HG02588 (cell line): ENCODE measurements at regions not wholly inside any gene's neighbourhood (a gene's known extent, or its start where the extent isn't known, plus 50 kb on each side); places are given as distances from the start of the nearest gene placed in this dataset.

ENCODE experiments used
- ATAC-seq: cut with Tn5 transposase; IDR thresholded peaks from one replicate; pipeline ENCODE4 v1.9.1; 2021; ENCODE audit warnings: mild to moderate bottlenecking, moderate library complexity; ENCODE audit not compliant: unreplicated experiment

GRCh38 chr12:92003701-92004100 lies 141.9 kb downstream of the BTG1 start:
- no peak for ATAC-seq

DNA sequence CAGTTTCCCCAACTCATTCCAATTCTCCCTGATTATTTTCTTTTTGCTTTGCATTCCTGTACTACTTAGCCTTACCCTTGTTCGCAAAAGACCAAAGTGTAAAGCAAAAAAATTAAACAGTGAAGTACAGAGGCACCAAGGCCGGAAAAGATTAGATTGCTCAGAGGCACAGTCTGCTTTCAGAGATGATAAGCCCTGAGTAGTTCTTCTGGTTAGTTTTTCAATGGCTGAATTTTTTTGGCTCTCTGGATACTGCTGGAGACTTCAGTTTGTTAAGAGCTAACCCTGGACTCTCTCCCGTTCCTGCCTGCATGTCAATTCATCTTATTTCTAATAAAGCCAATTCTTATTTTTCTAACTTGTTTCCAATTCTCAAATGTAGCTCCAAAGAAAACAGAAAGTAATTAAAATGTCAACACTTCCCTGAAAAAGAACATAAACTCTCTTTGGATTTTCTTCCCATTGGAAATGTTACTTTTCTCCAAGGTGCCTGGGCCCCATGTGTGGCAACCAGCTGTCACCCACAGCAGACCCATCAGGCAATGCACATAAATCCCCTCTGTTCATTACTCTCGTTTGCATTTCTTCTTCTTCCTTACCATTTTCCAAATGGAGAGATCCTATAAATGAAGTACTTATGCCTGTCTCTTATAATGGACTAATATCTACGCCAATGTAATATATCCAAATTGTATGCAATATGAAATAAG lies 142.8 kb downstream of the BTG1 start:
- ATAC-seq: no peak

DNA sequence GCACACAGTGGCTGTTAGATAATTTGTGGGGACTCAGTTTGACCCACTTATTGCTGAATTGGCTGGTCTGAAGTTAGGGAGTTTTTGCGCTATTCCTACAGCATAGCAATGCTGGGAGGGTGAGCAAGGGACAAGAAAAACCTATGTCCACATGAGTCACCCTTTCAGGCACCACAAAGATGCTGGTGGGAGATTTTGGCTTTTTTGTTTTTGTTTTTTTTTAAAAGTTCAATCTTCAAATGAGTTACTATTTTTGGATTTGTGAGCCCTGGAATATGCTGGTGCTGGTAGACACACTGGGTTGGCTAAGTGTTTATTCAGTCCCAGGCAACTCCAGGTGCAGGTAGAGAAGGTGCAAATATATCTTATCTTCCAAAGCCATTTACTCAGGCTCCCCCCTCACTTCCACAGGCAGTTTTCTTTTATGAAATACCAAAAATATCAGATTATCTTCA lies 143.4 kb downstream of the BTG1 start:
- ATAC-seq: no peak

- ATAC-seq: no peak
These were observed 145.0 kb downstream of the BTG1 start for GRCh38 chr12:92000597-92000996.

GRCh38 chr12:91999823-92000222 lies 145.8 kb downstream of the BTG1 start:
- no peak for ATAC-seq

DNA sequence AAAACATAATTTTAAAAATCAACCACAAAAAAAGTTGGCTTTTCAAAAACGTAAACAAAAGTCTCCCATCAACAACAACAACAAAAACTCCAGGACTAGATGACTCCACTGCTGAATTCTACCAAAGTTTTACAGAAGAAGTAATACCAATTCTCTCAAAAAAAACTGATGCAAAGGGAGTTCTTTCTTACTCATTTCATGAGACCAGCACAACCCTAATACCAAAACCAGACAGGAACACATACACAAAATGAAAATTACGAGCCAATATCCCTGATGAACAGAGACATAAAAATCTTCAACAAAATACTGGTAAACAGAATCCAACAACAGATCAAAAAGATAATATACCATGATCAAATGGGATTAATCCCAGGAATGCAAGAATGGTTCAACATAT lies 147.3 kb downstream of the BTG1 start:
- no peak for ATAC-seq

GRCh38 chr12:91994208-91994797 lies 151.3 kb downstream of the BTG1 start:
- ATAC-seq: no peak

DNA sequence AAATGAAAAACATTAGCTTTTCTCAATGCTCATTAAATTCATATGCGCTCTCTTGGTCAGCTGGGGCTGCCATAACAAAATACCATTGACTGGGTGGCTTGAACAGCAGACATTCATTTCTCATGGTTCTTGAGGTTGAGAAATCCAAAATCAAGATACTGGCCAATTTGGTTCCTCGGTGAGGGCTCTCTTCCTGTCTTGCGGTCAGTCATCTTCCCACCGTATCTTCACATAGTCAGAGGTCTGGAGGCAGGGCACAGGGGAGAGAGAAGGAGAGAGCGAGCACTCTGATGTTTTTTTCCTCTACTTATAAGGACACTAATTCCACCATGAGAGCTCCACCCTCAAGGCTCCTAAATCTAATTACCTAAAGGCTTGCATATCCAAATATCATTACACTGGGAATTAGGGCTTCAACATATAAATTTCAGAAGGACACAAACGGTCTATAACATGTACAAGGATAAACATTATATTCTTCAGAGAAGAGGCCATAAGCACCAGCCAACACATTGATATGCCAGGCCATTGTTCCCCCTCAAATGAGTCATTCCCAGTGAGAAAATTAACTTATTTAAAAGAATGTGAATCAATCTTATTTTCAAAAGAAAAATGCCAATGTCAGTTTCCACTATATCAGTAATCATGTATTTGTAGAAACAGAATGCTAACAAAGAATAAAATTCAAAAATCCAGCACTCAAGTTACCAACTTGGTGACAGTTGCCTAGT lies 152.2 kb downstream of the BTG1 start:
- ATAC-seq: no peak

DNA sequence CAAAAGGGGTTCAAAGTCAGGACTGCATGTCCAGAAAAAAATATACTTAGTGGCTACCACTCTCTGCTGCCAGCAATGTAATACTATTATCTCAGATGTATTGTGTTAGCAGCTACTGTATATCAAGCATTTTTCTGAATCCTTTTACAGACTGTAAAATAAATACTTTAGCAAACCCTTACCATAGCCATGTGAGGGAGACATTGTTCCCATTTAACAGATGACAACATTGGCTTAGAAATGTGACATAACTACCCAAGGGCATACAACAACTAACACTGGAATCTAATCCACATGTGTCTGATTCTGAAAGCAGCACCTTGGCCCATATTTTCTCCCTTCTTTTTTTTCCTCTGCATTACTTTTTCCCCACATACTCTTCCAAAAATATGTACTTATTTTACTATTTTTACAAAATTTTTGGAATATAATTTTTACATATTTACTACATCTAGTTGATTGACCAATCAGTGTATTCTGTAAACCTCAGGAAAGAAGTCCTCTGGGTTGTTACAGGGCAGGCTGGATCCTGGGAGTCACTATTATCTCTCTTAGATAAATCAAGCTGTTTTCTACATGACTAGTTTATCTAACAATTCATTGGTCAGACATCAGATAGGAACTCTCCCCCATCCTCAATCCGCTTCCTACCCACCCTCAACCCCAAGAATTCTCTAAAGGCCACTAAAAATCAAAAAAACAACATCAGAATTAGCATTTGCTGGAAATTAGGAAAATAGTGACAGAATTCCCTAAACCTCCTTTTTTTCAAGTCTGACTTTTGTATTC lies 154.1 kb downstream of the BTG1 start:
- no peak for ATAC-seq

DNA sequence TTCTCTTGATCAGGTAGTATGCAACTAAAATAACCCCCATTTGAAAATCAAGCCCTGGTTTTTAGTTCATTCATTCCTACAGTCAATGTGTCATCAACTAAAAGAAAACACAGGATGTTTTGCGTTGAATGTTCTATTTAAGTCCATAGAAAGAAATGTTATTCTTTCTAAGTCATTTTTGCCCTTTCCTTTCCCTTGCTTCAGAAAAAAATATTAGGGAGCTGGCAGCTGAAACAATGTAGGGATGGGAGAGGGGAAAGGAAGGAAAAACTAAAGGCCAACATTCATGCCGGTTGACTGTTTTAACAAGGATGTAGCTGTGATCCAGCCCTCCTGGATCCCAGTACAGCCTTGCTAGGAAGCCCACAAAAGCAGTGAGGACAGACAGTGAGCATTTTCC lies 155.1 kb downstream of the BTG1 start:
- no peak for ATAC-seq

DNA sequence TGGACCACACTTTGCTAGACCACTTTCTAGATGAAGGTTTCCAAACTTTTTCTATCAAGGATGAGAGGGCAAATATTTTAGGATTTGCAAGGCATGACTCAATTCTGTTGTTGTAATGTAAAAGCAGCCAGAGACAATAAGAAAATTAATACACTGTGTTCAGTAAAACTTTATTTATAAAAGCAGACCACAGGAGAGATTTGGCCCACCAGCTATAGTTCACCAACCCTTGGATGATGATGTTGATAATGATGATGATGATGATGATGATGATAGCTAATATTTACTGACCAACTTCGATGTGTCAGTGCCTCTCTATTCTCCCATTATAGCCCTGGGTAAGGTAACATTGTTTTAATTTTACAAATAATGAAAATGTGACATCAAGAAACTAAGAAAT lies 156.5 kb downstream of the BTG1 start:
- ATAC-seq: no peak

GRCh38 chr12:91988086-91988923 lies 157.3 kb downstream of the BTG1 start:
- no peak for ATAC-seq

DNA sequence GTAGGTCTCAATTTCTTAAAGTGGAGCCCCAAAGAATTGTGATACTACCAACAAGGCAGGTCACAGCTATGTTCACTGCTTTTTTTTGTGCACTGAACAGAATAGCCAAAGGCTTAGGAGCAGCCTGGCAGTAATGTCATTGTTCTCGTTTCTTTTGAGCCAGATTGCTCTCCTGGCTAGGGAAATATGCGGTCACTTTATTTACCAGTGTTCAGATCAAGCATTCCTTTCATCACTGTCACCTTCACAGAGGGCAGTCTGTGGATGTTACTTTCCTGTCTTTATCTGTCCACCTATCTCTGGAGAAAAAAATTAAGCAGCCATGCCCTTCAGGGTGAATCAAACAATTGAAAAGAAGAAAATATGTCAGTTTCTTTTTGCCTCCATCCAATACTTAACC lies 159.6 kb downstream of the BTG1 start:
- ATAC-seq: no peak

DNA sequence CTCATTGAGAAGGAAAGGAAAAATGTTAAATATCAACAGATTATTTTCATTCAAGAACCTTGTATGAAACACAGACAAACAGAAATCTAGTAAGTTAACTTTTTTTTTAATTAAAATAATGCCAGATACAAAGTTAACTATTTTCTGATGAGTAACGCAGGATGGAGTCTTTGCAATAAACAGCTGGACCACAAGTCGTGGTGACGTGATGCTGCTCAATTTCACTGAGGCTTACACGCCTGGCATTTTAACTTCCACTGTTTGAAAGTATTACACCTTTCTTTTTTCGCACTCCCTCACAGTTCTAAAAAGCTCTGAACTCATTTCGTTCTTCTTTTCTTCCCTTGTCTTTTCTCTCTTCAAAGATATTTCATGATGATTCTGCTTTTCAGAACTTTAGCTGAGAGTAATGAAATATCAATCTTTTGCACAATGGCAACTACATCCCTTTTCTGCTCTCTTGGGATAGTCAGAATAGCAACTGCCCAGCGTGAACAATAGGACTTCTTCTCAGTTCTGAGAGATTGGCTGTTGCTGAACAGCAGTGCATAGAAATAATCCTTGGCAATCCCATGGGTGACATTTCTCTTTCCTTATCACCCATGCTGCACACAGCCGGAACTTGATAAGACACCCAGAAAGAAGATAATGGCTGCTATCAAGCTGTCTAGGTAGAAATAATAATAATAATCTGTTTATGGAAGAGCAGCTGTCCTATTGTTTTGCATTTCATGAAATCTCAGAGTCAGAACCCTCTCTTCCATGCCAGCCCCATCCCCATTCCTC lies 160.5 kb downstream of the BTG1 start:
- ATAC-seq: no peak

DNA sequence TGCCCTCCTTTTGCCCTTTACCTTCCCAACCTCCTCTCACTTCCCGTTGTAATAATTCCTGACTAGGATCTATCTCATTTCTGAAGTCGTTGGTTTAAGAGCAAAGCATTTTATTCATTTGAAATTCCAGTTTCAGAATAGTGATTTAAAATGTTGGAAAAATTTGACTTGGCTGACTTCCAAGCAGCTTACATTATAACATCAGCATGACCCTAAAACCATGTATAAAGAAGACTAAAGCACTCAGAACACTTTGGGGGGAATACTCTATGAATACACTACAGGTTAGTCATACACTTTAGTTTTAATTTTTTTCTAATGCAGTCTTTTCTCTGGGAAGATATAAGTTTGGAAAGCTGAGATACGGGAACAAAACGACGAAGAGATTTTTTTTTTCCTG lies 161.1 kb downstream of the BTG1 start:
- no peak for ATAC-seq

DNA sequence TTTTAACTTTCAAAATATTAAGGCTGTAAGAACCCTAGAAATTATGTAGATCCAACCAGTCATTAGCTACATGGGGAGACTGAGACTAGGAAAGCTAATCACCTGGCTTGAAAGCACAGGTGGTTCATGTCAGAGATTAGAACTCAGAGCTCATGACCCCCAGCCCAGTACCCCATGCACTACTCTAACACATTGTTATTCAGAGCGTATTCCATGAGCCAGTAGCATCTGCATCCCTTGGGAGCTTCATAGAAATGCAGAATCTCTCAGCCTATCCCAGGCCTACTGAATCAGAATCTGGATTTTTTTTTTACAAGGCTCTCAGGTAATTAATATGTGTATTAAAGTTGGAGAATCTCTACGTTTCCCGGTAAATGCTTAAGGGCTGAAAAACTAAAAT lies 161.7 kb downstream of the BTG1 start:
- ATAC-seq: no peak

DNA sequence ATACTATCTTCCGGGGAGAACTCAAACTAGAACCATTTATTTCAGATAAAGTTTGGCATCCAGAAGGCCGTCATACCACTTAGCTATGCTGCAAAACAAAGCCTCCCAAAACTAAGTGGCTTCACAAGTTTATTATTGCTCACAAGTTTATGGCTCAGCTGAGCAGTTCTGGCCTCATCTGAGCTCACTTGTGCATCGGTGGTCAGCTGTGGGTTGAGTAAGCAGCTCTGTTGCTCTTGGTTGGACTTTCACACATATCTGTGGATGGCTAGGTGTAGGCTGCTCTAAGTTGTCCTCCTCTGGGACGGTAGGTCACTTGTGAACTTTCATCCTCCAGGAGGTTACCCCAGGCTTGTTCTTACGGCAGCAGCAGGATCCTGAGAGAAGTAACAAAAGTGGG lies 162.7 kb downstream of the BTG1 start:
- no peak for ATAC-seq

DNA sequence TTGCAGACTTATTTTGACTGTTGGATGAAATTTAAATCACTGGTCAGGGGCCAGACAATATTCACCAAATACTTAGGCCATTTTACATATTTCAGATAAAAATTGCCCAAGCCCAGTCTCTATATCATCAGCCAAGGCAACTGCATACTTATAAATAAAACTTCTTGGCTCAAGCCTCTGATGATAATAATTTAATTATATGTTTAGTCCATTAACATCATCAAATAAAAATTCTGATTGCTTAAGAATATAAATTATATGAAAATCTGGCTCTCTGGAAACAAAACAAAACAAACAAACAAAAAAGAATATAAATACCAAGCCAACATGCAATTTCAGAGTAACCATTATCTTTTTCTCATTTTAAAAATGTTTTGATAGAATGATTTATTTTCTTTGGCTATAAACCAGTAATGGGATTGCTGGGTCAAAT lies 165.2 kb downstream of the BTG1 start:
- no peak for ATAC-seq

DNA sequence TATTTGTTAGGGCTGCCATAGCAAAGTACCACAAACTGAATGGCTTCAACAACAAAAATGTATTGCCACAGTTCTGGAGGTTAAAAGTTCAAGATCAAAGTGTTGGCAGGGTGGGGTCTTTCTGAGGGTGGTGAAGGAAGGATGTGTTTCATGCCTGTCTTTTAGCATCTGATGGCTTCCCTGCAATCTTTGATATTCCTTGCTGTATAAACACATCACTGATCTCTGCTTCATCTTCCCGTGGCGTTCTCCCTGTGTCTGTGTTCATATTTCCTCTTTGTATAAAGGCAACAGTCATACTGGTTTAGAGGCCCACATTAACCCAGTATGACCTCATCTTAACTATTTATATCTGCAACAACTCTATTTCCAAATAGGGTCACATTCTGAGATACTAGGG lies 167.5 kb downstream of the BTG1 start:
- ATAC-seq: no peak

GRCh38 chr12:91975891-91976290 lies 169.8 kb downstream of the BTG1 start:
- no peak for ATAC-seq
